Endothelial cell (in vitro differentiated cells): ENCODE measurements at regions not wholly inside any gene's neighbourhood (a gene's known extent, or its start where the extent isn't known, plus 50 kb on each side); places are given as distances from the start of the nearest gene placed in this dataset.

ENCODE experiments used
- DNase-seq: peaks from one replicate; pipeline ENCODE4 v3.0.0; 2021; ENCODE audit warnings: low spot score
- H3K27ac Mint-ChIP-seq: one replicate; pipeline ENCODE4 v1.8.0; 2021; ENCODE audit warnings: mixed read lengths, inconsistent platforms; ENCODE audit not compliant: unreplicated experiment
- H3K27me3 Mint-ChIP-seq: one replicate; pipeline ENCODE4 v1.8.0; 2021; ENCODE audit warnings: mild to moderate bottlenecking, moderate library complexity, mixed read lengths, inconsistent platforms; ENCODE audit not compliant: unreplicated experiment
- H3K36me3 Mint-ChIP-seq: one replicate; pipeline ENCODE4 v1.8.0; 2021; ENCODE audit warnings: mild to moderate bottlenecking, low read depth, mixed read lengths, inconsistent platforms; ENCODE audit not compliant: unreplicated experiment
- H3K4me1 Mint-ChIP-seq: one replicate; pipeline ENCODE4 v1.8.0; 2021; ENCODE audit warnings: mild to moderate bottlenecking, mixed read lengths, inconsistent platforms; ENCODE audit not compliant: unreplicated experiment
- H3K4me3 Mint-ChIP-seq: one replicate; pipeline ENCODE4 v1.8.0; 2021; ENCODE audit warnings: mild to moderate bottlenecking, mixed read lengths, inconsistent platforms; ENCODE audit not compliant: unreplicated experiment
- H3K9me3 Mint-ChIP-seq: one replicate; pipeline ENCODE4 v1.8.0; 2021; ENCODE audit warnings: mixed read lengths, inconsistent platforms; ENCODE audit not compliant: unreplicated experiment
- CTCF ChIP-seq: fragments of 200-600 bp; sonication (generic); IDR thresholded peaks from one replicate; pipeline ENCODE4 v1.5.0; 2021; ENCODE audit warnings: antibody characterized with exemption; ENCODE audit not compliant: unreplicated experiment

GRCh38 chr13:33758113-33758512, 59.8 kb upstream of the RFC3 start:
- Mint-ChIP-seq H3K9me3 (no peaks in the 10 kb centered on the region), H3K36me3 (no peaks in the 10 kb centered on the region), H3K27ac (no peak overlapping the region), H3K4me1 (no peaks in the 10 kb centered on the region), H3K27me3 (no peaks in the 10 kb centered on the region), H3K4me3 (no peak overlapping the region)
- no peak for TF ChIP-seq CTCF
- no peak for DNase-seq

GRCh38 chr13:33761740-33762139, 56.2 kb upstream of the RFC3 start:
- H3K27me3 Mint-ChIP-seq = peaks cover 2% of the 10 kb centered on the region
- no peaks in the 10 kb centered on the region for H3K9me3 Mint-ChIP-seq
- H3K36me3 Mint-ChIP-seq = no peaks in the 10 kb centered on the region
- H3K4me1 Mint-ChIP-seq = no peaks in the 10 kb centered on the region
- DNase-seq = no peak
- no peak for TF ChIP-seq CTCF
- H3K27ac Mint-ChIP-seq = no peak overlapping the region
- no peak overlapping the region for H3K4me3 Mint-ChIP-seq

GRCh38 chr13:33763021-33763420, 54.9 kb upstream of the RFC3 start:
- TF ChIP-seq CTCF = no peak
- Mint-ChIP-seq H3K27ac (no peak overlapping the region), H3K36me3 (no peaks in the 10 kb centered on the region), H3K27me3 (peaks cover 2% of the 10 kb centered on the region), H3K4me1 (no peaks in the 10 kb centered on the region), H3K9me3 (no peaks in the 10 kb centered on the region), H3K4me3 (no peak overlapping the region)
- no peak for DNase-seq

- H3K4me3 Mint-ChIP-seq = no peak overlapping the region
- H3K36me3 Mint-ChIP-seq = no peaks in the 10 kb centered on the region
- no peak for TF ChIP-seq CTCF
- DNase-seq = no peak
- peaks cover 2% of the 10 kb centered on the region for H3K27me3 Mint-ChIP-seq
- H3K27ac Mint-ChIP-seq = no peak overlapping the region
- H3K9me3 Mint-ChIP-seq = no peaks in the 10 kb centered on the region
- H3K4me1 Mint-ChIP-seq = no peaks in the 10 kb centered on the region
These were observed 53.2 kb upstream of the RFC3 start for GRCh38 chr13:33764716-33765115.

- TF ChIP-seq CTCF = no peak
- H3K4me1 Mint-ChIP-seq = no peaks in the 10 kb centered on the region
- H3K27me3 Mint-ChIP-seq = peaks cover 2% of the 10 kb centered on the region
- H3K36me3 Mint-ChIP-seq = no peaks in the 10 kb centered on the region
- no peak overlapping the region for H3K4me3 Mint-ChIP-seq
- H3K27ac Mint-ChIP-seq = no peak overlapping the region
- H3K9me3 Mint-ChIP-seq = no peaks in the 10 kb centered on the region
- DNase-seq = no peak
These were observed 51.4 kb upstream of the RFC3 start for GRCh38 chr13:33766329-33767123.
